Sigmoid colon (tissue), 6 donors: ENCODE measurements at regions not wholly inside any gene's neighbourhood (a gene's known extent, or its start where the extent isn't known, plus 50 kb on each side); places are given as distances from the start of the nearest gene placed in this dataset.
A peak's percentile ranks its signal among the peaks of the same experiment; 100 is the strongest.
"Not testable (repeated sequence)": the region's sequence is repeated elsewhere in the genome, so short reads cannot be mapped to it uniquely, and the experiment has no call there.

ENCODE experiments used
- DNase-seq: peaks from one replicate; pipeline ENCODE4 v3.0.0-alpha.2; 2019
- H3K27ac ChIP-seq, 4 donors: fragments of 200-600 bp; sonication (generic); one replicate each; pipeline ENCODE4 v1.5.1; 2016 to 2019; ENCODE audit warnings: mild to moderate bottlenecking in 1 of 4
- H3K27me3 ChIP-seq, 3 donors: fragments of 200-600 bp; sonication (generic); one replicate each; pipeline ENCODE4 v1.5.1; 2019; ENCODE audit warnings: mild to moderate bottlenecking in 1 of 3
- H3K36me3 ChIP-seq, 4 donors: fragments of 200-600 bp; sonication (generic); one replicate each; pipeline ENCODE4 v1.5.1; 2016 to 2019
- H3K4me1 ChIP-seq, 4 donors: fragments of 200-600 bp; sonication (generic); one replicate each; pipeline ENCODE4 v1.5.1; 2017 to 2019
- H3K4me3 ChIP-seq, 4 donors: fragments of 200-600 bp; sonication (generic); one replicate each; pipeline ENCODE4 v1.5.1; 2017 to 2019; ENCODE audit warnings: mild to moderate bottlenecking in 2 of 4, moderate library complexity in 1 of 4
- H3K9me3 ChIP-seq, 4 donors: fragments of 200-600 bp in 3 of 4; sonication (generic) in 3 of 4; one replicate each; pipeline versions ENCODE4 v1.5.1 to v1.6.1; 2013 to 2019
- POLR2AphosphoS5 ChIP-seq, 4 donors: sonication (generic); formaldehyde crosslinking; IDR thresholded peaks; one replicate each; pipeline ENCODE4 v1.6.1; 2017; ENCODE audit warnings: antibody characterized with exemption in 4 of 4
- WGBS, 2 donors: extraction: QIAGEN DNeasy Blood & Tissue Kit; methylation state at CpG; one replicate each; pipeline ENCODE4 v1.1.7; 2013; 5-methylcytosine and 5-hydroxymethylcytosine counted together
- intact Hi-C: fragments of 100-400 bp; cut with DNase I; formaldehyde crosslinking; loops from one replicate; pipeline ENCODE4 v1.15.1; 2023
- donor health status: healthy with polysubstance abuse.
- donor health status: healthy.

- H3K9me3 ChIP-seq, H3K36me3 ChIP-seq, H3K27ac ChIP-seq, DNase-seq, H3K4me3 ChIP-seq, intact Hi-C loops, H3K27me3 ChIP-seq, H3K4me1 ChIP-seq: not testable (repeated sequence)
- WGBS, 2 donors = 26 to 54% methylated on average over 4 of the region's 4 CpGs
Observed at GRCh38 chr3:198139037-198139436, 179.0 kb downstream of the LMLN start.

DNA sequence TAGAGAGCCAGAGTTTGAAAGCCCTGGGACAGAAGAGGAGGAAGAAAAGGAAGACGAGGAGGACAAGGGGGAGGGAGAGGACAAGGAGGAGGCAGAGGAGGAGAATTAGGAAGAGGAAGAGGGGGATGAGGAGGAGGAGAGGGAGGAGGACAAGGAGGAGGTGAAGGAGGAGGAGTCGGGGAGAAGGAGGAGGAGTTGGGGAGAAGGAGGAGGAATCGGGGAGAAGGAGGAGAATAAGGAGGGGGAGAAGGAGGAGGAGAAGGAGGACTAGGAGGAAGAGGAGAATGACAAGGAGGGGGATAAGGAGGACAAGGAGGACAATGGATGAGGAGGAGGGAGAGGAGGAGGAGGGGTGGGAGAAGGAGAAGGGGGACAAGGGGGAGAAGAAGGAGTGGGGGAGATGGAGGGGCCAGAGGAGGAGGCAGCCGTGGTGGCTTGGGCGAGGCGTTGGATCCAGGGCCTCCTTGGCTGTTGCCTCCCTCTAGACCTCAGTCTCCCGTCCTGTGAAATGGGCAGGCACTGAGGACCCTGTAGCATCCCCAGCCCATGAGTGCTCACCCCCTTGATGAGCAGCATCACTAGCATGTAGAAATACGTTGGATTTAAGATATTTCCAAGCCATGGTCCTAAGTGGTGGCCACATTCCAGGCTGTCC, 179.6 kb downstream of the LMLN start:
- H3K36me3 ChIP-seq, DNase-seq, H3K4me3 ChIP-seq, H3K4me1 ChIP-seq, H3K9me3 ChIP-seq, H3K27ac ChIP-seq, H3K27me3 ChIP-seq, intact Hi-C loops: not testable (repeated sequence)
- WGBS, 2 donors = 62 to 70% methylated on average over 8 of the region's 8 CpGs

DNA sequence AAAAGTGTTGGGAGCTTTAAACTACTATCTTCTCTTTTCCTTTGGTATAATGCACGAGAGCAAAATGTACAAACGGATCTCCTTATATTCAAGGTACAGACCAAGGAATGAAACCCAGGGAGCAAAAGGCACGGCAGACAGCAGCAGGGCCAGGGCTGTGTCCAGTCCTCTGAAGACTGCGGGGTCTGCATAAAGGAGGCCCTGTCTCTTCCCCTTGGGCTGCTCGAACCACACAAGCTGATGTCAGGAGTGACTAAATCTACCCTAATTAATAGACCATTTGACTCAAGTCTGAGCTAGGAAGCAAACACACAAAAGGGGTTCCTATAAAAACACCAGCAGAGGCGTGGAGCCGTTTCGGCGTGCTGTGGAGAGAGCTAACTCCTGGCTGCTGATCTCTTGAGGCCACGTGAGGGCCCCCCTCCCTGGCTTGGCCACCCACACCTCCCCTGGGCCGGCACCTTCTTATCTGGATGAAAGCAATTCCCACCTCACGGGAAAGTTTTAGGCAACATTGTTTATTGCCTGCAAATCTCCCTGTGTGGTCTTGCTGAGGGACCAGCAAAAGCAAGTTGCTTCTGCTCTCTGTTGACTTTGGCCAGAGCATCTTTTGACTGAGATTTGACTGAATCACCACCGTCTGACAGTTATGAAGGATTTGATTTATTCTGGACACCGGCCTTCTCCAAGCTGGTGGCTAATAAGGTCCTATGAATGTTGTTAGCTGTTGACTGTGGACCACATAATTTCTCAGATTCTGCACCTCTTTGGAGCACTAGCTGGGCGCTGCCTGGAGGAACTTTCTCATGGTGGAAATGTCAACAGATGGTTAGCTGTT, 183.5 kb downstream of the LMLN start:
- not testable (repeated sequence) for H3K27me3 ChIP-seq, DNase-seq

DNA sequence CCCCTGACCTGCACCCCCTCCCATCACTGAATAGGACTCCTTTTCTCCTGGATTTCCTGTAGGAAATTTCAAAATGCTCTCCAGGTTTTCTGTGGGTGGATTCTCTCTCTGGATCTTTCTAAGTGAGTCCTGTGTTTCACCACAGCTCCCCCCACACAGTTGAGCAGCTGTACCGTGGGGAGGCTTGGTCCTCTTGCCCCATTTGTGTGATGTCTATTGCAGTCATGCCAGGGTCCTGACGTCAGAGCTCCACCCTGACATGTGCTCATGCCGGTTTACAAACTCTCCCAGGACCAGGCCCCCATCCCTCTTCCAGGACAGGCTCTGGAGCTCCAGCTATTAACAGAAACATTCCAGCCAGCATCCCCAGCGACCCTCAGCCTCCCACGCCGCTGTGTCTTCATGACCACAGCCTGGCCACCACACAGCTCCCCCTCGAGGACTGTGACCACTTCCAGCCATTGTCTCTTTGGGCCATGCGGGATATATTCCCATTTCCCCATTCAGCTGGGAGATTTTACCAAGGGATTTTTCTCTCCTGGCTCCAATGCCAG, 185.3 kb downstream of the LMLN start:
- H3K9me3 ChIP-seq, intact Hi-C loops, H3K36me3 ChIP-seq, H3K4me1 ChIP-seq, H3K4me3 ChIP-seq, H3K27me3 ChIP-seq, H3K27ac ChIP-seq: not testable (repeated sequence)
- peak; percentile 93 for DNase-seq
- WGBS, 2 donors = 35 to 65% methylated on average over 4 of the region's 8 CpGs

More for the DNA sequence above, 183.5 kb downstream of the LMLN start:
- H3K36me3 ChIP-seq, H3K4me3 ChIP-seq, intact Hi-C loops, H3K4me1 ChIP-seq, H3K9me3 ChIP-seq, H3K27ac ChIP-seq: not testable (repeated sequence)
- WGBS, 2 donors = 68 to 79% methylated on average over 11 of the region's 15 CpGs

- H3K27me3 ChIP-seq, H3K36me3 ChIP-seq, DNase-seq, H3K4me3 ChIP-seq, intact Hi-C loops, H3K9me3 ChIP-seq, H3K4me1 ChIP-seq: not testable (repeated sequence)
- 69 to 71% methylated on average over 4 of the region's 5 CpGs for WGBS, 2 donors
- H3K27ac ChIP-seq = peak overlapping the region in 1 of 4 donors; percentile 14
Observed at GRCh38 chr3:198146070-198146469, 186.1 kb downstream of the LMLN start.

DNA sequence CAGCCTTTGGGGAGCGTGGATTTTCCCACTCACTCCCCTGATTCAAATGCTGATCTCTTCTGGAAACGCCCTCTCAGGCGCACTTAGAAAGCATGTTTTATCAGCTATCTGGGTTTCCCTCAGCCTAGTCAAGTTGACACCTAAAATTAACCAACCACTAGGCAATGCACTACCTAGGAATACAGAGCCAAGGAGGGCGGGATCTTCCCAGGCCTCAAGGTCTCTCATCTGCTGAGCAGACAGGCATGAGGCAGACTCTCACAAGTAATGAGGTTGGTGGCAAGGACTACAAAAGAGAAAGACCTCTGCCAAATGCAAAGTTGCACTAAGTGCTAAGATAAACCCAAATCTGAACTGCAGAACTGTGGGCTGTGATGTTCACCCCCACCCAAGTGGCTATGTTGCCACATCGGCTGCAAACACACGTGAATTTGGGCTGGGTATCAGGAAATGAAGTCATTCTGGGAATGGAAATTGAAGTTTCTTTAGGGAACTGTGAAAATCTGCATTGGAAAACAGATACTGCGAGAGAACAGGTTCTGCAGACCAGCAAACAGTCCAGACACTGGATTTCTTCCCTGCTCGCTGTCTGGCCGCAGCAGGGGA, 186.6 kb downstream of the LMLN start:
- H3K27ac ChIP-seq = peak overlapping the region in 1 of 4 donors; percentile 14
- intact Hi-C loops, H3K36me3 ChIP-seq, H3K4me1 ChIP-seq, H3K27me3 ChIP-seq, DNase-seq, H3K9me3 ChIP-seq, H3K4me3 ChIP-seq: not testable (repeated sequence)
- WGBS, 2 donors = 84 to 85% methylated on average over 8 of the region's 9 CpGs

GRCh38 chr3:198147213-198147612, 187.2 kb downstream of the LMLN start:
- H3K27ac ChIP-seq, DNase-seq, intact Hi-C loops, H3K36me3 ChIP-seq, H3K4me3 ChIP-seq, H3K9me3 ChIP-seq, H3K27me3 ChIP-seq, H3K4me1 ChIP-seq: not testable (repeated sequence)
- WGBS, 2 donors = 100% methylated on average over 1 of the region's 3 CpGs

GRCh38 chr3:198147993-198148392, 188.0 kb downstream of the LMLN start:
- H3K9me3 ChIP-seq, H3K4me1 ChIP-seq, H3K27me3 ChIP-seq, H3K4me3 ChIP-seq, intact Hi-C loops, H3K27ac ChIP-seq, DNase-seq, H3K36me3 ChIP-seq: not testable (repeated sequence)
- 52 to 76% methylated on average over 6 of the region's 6 CpGs for WGBS, 2 donors

DNA sequence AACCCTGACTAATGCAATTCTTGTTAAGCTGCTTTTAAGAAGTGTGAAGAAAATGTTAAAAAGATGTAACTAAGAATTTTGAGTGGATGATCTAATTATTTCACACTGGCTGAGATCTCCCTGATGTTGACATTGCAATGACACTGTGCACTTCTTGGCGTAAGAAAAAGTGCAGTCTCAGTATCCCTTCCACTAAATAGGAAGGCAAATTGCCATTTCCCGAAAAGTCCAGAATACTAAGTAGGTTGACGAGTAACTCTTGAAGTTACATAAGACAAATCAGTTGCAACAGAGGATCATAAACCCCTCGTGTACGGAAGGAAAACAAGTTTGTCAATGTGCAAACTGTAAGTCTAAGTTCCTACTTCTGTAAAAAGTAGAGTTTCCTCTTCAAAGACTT, 189.9 kb downstream of the LMLN start:
- H3K27ac ChIP-seq, H3K36me3 ChIP-seq, H3K27me3 ChIP-seq, DNase-seq, intact Hi-C loops, H3K9me3 ChIP-seq, H3K4me3 ChIP-seq, H3K4me1 ChIP-seq: not testable (repeated sequence)
- 50 to 62% methylated on average over 5 of the region's 5 CpGs for WGBS, 2 donors
- peak in 1 of 4 donors; percentile 13 for TF ChIP-seq POLR2AphosphoS5 (IDR thresholded peaks at IDR 0.05)

DNA sequence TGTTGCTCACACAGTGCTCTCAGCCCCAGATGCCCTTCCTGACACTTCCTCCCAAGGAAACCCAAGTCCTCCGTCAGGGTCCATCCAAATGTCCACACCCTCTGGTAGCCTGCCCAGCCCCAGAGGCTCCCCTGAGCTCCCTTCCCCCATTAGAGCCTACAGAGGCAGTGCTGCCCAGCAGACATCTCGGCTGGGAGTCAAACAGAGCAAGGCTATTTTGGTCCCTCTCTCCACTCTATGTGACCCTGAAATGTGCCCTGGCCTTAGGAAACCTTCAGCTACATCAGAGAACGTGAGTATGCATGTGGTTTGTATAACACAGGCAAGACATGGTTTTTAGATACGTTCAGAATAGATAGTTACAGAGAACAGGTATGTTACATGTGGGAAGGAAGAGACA, 191.8 kb downstream of the LMLN start:
- 59 to 61% methylated on average over 4 of the region's 4 CpGs for WGBS, 2 donors
- H3K4me1 ChIP-seq, H3K4me3 ChIP-seq, H3K27me3 ChIP-seq, H3K36me3 ChIP-seq, DNase-seq, H3K27ac ChIP-seq, H3K9me3 ChIP-seq, intact Hi-C loops: not testable (repeated sequence)

- DNase-seq, H3K4me3 ChIP-seq, H3K36me3 ChIP-seq, H3K4me1 ChIP-seq, intact Hi-C loops, H3K9me3 ChIP-seq, H3K27me3 ChIP-seq, H3K27ac ChIP-seq: not testable (repeated sequence)
- WGBS, 2 donors = 94 to 95% methylated on average over 3 of the region's 7 CpGs
Observed at GRCh38 chr3:198155771-198156170, 195.8 kb downstream of the LMLN start.

GRCh38 chr3:198157231-198157868, 197.3 kb downstream of the LMLN start:
- intact Hi-C loops = not testable (repeated sequence)
- WGBS, 2 donors = 15 to 37% methylated on average over 9 of the region's 42 CpGs

More at GRCh38 chr3:198157231-198157868, 197.3 kb downstream of the LMLN start:
- not testable (repeated sequence) for H3K4me1 ChIP-seq, H3K9me3 ChIP-seq, H3K36me3 ChIP-seq, H3K27ac ChIP-seq, H3K27me3 ChIP-seq, H3K4me3 ChIP-seq
- peak; percentile 36 for DNase-seq
